ENCODE measurements at regions not wholly inside any gene's neighbourhood (a gene's known extent, or its start where the extent isn't known, plus 50 kb on each side); places are given as distances from the start of the nearest gene placed in this dataset.
A peak's percentile ranks its signal among the peaks of the same experiment; 100 is the strongest.
"Not testable (repeated sequence)": the region's sequence is repeated elsewhere in the genome, so short reads cannot be mapped to it uniquely, and the experiment has no call there.

GRCh38 chr14:66015071-66015780, 470.9 kb upstream of the CCDC196 start:
- H3K9me3 ChIP-seq (ENCODE audit: control insufficient read depth in 2 of 2, insufficient read depth in 1 of 2, low read depth in 1 of 2, low read length in 1 of 2), result no peaks in the 10 kb centered on the region
- H3K4me3 ChIP-seq (ENCODE audit: low read depth in 1 of 3, low read length in 3 of 3), result no peak overlapping the region
- no peaks in the 10 kb centered on the region for H3K36me3 ChIP-seq (ENCODE audit: control insufficient read depth in 3 of 3, insufficient read depth in 2 of 3, low read depth in 1 of 3, low read length in 3 of 3)
- H3K27me3 ChIP-seq (ENCODE audit: control insufficient read depth in 3 of 3, insufficient read depth in 3 of 3, low read length in 3 of 3), result peaks cover 0 to 4% (median 0%) of the 10 kb centered on the region in 3 donors
- FAIRE-seq (no peak), DNase-seq (peak in 1 of 2 donors; percentile 14)
- H3K4me1 ChIP-seq (ENCODE audit: control insufficient read depth in 3 of 3, insufficient read depth in 2 of 3, low read depth in 1 of 3, low read length in 2 of 3), result peaks cover 0 to 5% (median 0%) of the 10 kb centered on the region in 3 donors
- WGBS, 3 donors, result 52 to 75% (median 60%) methylated on average over 4 of the region's 4 CpGs
- no peak overlapping the region for H3K27ac ChIP-seq (ENCODE audit: low read depth in 1 of 3, low read length in 2 of 3)

GRCh38 chr14:66017927-66018326, 468.2 kb upstream of the CCDC196 start:
- DNase-seq, result peak; percentile 42 to 57

GRCh38 chr14:66022526-66022925, 463.6 kb upstream of the CCDC196 start:
- H3K27me3 ChIP-seq (ENCODE audit: control insufficient read depth in 3 of 3, insufficient read depth in 3 of 3, low read length in 3 of 3), result no peaks in the 10 kb centered on the region
- no peaks in the 10 kb centered on the region for H3K9me3 ChIP-seq (ENCODE audit: control insufficient read depth in 2 of 2, insufficient read depth in 1 of 2, low read depth in 1 of 2, low read length in 1 of 2)
- no peak for FAIRE-seq
- no peaks in the 10 kb centered on the region for H3K36me3 ChIP-seq (ENCODE audit: control insufficient read depth in 3 of 3, insufficient read depth in 2 of 3, low read depth in 1 of 3, low read length in 3 of 3)
- H3K4me1 ChIP-seq (ENCODE audit: control insufficient read depth in 3 of 3, insufficient read depth in 2 of 3, low read depth in 1 of 3, low read length in 2 of 3), result peaks cover 0 to 5% (median 0%) of the 10 kb centered on the region in 3 donors
- DNase-seq, result no peak
- H3K27ac ChIP-seq (ENCODE audit: low read depth in 1 of 3, low read length in 2 of 3), result no peak overlapping the region
- 83 to 88% (median 85%) methylated on average over 8 of the region's 8 CpGs for WGBS, 3 donors
- H3K4me3 ChIP-seq (ENCODE audit: low read depth in 1 of 3, low read length in 3 of 3), result no peak overlapping the region

More at GRCh38 chr14:66017927-66018326, 468.2 kb upstream of the CCDC196 start:
- no peak for FAIRE-seq
- WGBS, 3 donors, result 19 to 63% (median 31%) methylated on average over 1 of the region's 1 CpG
- Histone ChIP-seq H3K9me3 (ENCODE audit: control insufficient read depth in 2 of 2, insufficient read depth in 1 of 2, low read depth in 1 of 2, low read length in 1 of 2) (no peaks in the 10 kb centered on the region), H3K36me3 (ENCODE audit: control insufficient read depth in 3 of 3, insufficient read depth in 2 of 3, low read depth in 1 of 3, low read length in 3 of 3) (no peaks in the 10 kb centered on the region), H3K27ac (ENCODE audit: low read depth in 1 of 3, low read length in 2 of 3) (no peak overlapping the region), H3K4me3 (ENCODE audit: low read depth in 1 of 3, low read length in 3 of 3) (no peak overlapping the region), H3K27me3 (ENCODE audit: control insufficient read depth in 3 of 3, insufficient read depth in 3 of 3, low read length in 3 of 3) (peaks cover 0 to 4% (median 0%) of the 10 kb centered on the region in 3 donors), H3K4me1 (ENCODE audit: control insufficient read depth in 3 of 3, insufficient read depth in 2 of 3, low read depth in 1 of 3, low read length in 2 of 3) (peaks cover 0 to 5% (median 0%) of the 10 kb centered on the region in 3 donors)

GRCh38 chr14:66025779-66026178, 460.4 kb upstream of the CCDC196 start:
- no peak for FAIRE-seq

GRCh38 chr14:66031981-66032380, 454.2 kb upstream of the CCDC196 start:
- FAIRE-seq; H3K9me3 ChIP-seq (ENCODE audit: control insufficient read depth in 2 of 2, insufficient read depth in 1 of 2, low read depth in 1 of 2, low read length in 1 of 2); H3K36me3 ChIP-seq (ENCODE audit: control insufficient read depth in 3 of 3, insufficient read depth in 2 of 3, low read depth in 1 of 3, low read length in 3 of 3); H3K4me3 ChIP-seq (ENCODE audit: low read depth in 1 of 3, low read length in 3 of 3); H3K27ac ChIP-seq (ENCODE audit: low read depth in 1 of 3, low read length in 2 of 3); H3K27me3 ChIP-seq (ENCODE audit: control insufficient read depth in 3 of 3, insufficient read depth in 3 of 3, low read length in 3 of 3); DNase-seq; H3K4me1 ChIP-seq (ENCODE audit: control insufficient read depth in 3 of 3, insufficient read depth in 2 of 3, low read depth in 1 of 3, low read length in 2 of 3): not testable (repeated sequence)
- 88 to 94% (median 92%) methylated on average over 12 of the region's 12 CpGs for WGBS, 3 donors

More at GRCh38 chr14:66025779-66026178, 460.4 kb upstream of the CCDC196 start:
- Histone ChIP-seq H3K9me3 (ENCODE audit: control insufficient read depth in 2 of 2, insufficient read depth in 1 of 2, low read depth in 1 of 2, low read length in 1 of 2) (no peaks in the 10 kb centered on the region), H3K27me3 (ENCODE audit: control insufficient read depth in 3 of 3, insufficient read depth in 3 of 3, low read length in 3 of 3) (no peaks in the 10 kb centered on the region), H3K27ac (ENCODE audit: low read depth in 1 of 3, low read length in 2 of 3) (no peak overlapping the region), H3K36me3 (ENCODE audit: control insufficient read depth in 3 of 3, insufficient read depth in 2 of 3, low read depth in 1 of 3, low read length in 3 of 3) (no peaks in the 10 kb centered on the region), H3K4me3 (ENCODE audit: low read depth in 1 of 3, low read length in 3 of 3) (no peak overlapping the region), H3K4me1 (ENCODE audit: control insufficient read depth in 3 of 3, insufficient read depth in 2 of 3, low read depth in 1 of 3, low read length in 2 of 3) (no peaks in the 10 kb centered on the region)
- WGBS, 3 donors, result 67 to 70% (median 69%) methylated on average over 5 of the region's 5 CpGs
- no peak for DNase-seq

GRCh38 chr14:66032800-66033199, 453.4 kb upstream of the CCDC196 start:
- no peaks in the 10 kb centered on the region for H3K27me3 ChIP-seq (ENCODE audit: control insufficient read depth in 3 of 3, insufficient read depth in 3 of 3, low read length in 3 of 3)
- H3K27ac ChIP-seq (ENCODE audit: low read depth in 1 of 3, low read length in 2 of 3), result no peak overlapping the region
- peaks cover 0 to 9% of the 10 kb centered on the region in 2 donors for H3K9me3 ChIP-seq (ENCODE audit: control insufficient read depth in 2 of 2, insufficient read depth in 1 of 2, low read depth in 1 of 2, low read length in 1 of 2)
- H3K4me1 ChIP-seq (ENCODE audit: control insufficient read depth in 3 of 3, insufficient read depth in 2 of 3, low read depth in 1 of 3, low read length in 2 of 3), result no peaks in the 10 kb centered on the region
- DNase-seq, result no peak
- no peak for FAIRE-seq
- H3K36me3 ChIP-seq (ENCODE audit: control insufficient read depth in 3 of 3, insufficient read depth in 2 of 3, low read depth in 1 of 3, low read length in 3 of 3), result no peaks in the 10 kb centered on the region
- H3K4me3 ChIP-seq (ENCODE audit: low read depth in 1 of 3, low read length in 3 of 3), result no peak overlapping the region
- WGBS, 3 donors, result 89 to 96% (median 95%) methylated on average over 5 of the region's 5 CpGs

- Histone ChIP-seq H3K4me1 (ENCODE audit: control insufficient read depth in 3 of 3, insufficient read depth in 2 of 3, low read depth in 1 of 3, low read length in 2 of 3) (no peaks in the 10 kb centered on the region), H3K4me3 (ENCODE audit: low read depth in 1 of 3, low read length in 3 of 3) (no peak overlapping the region), H3K36me3 (ENCODE audit: control insufficient read depth in 3 of 3, insufficient read depth in 2 of 3, low read depth in 1 of 3, low read length in 3 of 3) (no peaks in the 10 kb centered on the region), H3K27ac (ENCODE audit: low read depth in 1 of 3, low read length in 2 of 3) (no peak overlapping the region), H3K27me3 (ENCODE audit: control insufficient read depth in 3 of 3, insufficient read depth in 3 of 3, low read length in 3 of 3) (peaks cover 0 to 2% (median 0%) of the 10 kb centered on the region in 3 donors), H3K9me3 (ENCODE audit: control insufficient read depth in 2 of 2, insufficient read depth in 1 of 2, low read depth in 1 of 2, low read length in 1 of 2) (peaks cover 0 to 7% of the 10 kb centered on the region in 2 donors)
- no peak for FAIRE-seq
- WGBS, 3 donors, result 64 to 75% (median 70%) methylated on average over 2 of the region's 2 CpGs
- DNase-seq, result no peak
Measured at GRCh38 chr14:66036547-66036946, 449.6 kb upstream of the CCDC196 start.

- peaks cover 0 to 3% of the 10 kb centered on the region in 2 donors for H3K9me3 ChIP-seq (ENCODE audit: control insufficient read depth in 2 of 2, insufficient read depth in 1 of 2, low read depth in 1 of 2, low read length in 1 of 2)
- no peak overlapping the region for H3K4me3 ChIP-seq (ENCODE audit: low read depth in 1 of 3, low read length in 3 of 3)
- FAIRE-seq, result no peak
- no peak for DNase-seq
- no peaks in the 10 kb centered on the region for H3K36me3 ChIP-seq (ENCODE audit: control insufficient read depth in 3 of 3, insufficient read depth in 2 of 3, low read depth in 1 of 3, low read length in 3 of 3)
- peaks cover 0 to 2% (median 0%) of the 10 kb centered on the region in 3 donors for H3K27me3 ChIP-seq (ENCODE audit: control insufficient read depth in 3 of 3, insufficient read depth in 3 of 3, low read length in 3 of 3)
- H3K27ac ChIP-seq (ENCODE audit: low read depth in 1 of 3, low read length in 2 of 3), result no peak overlapping the region
- WGBS, 3 donors, result 77 to 87% (median 78%) methylated on average over 2 of the region's 2 CpGs
- H3K4me1 ChIP-seq (ENCODE audit: control insufficient read depth in 3 of 3, insufficient read depth in 2 of 3, low read depth in 1 of 3, low read length in 2 of 3), result no peaks in the 10 kb centered on the region
Measured at GRCh38 chr14:66037361-66037760, 448.8 kb upstream of the CCDC196 start.

GRCh38 chr14:66038212-66038611, 448.0 kb upstream of the CCDC196 start:
- Histone ChIP-seq H3K36me3 (ENCODE audit: control insufficient read depth in 3 of 3, insufficient read depth in 2 of 3, low read depth in 1 of 3, low read length in 3 of 3) (no peaks in the 10 kb centered on the region), H3K27me3 (ENCODE audit: control insufficient read depth in 3 of 3, insufficient read depth in 3 of 3, low read length in 3 of 3) (peaks cover 0 to 2% (median 0%) of the 10 kb centered on the region in 3 donors), H3K9me3 (ENCODE audit: control insufficient read depth in 2 of 2, insufficient read depth in 1 of 2, low read depth in 1 of 2, low read length in 1 of 2) (no peaks in the 10 kb centered on the region), H3K4me1 (ENCODE audit: control insufficient read depth in 3 of 3, insufficient read depth in 2 of 3, low read depth in 1 of 3, low read length in 2 of 3) (no peaks in the 10 kb centered on the region), H3K4me3 (ENCODE audit: low read depth in 1 of 3, low read length in 3 of 3) (no peak overlapping the region), H3K27ac (ENCODE audit: low read depth in 1 of 3, low read length in 2 of 3) (no peak overlapping the region)
- 36 to 69% (median 64%) methylated on average over 3 of the region's 3 CpGs for WGBS, 3 donors
- DNase-seq, result no peak
- FAIRE-seq, result no peak
